Psoas muscle (tissue), 7 donors: ENCODE measurements at regions not wholly inside any gene's neighbourhood (a gene's known extent, or its start where the extent isn't known, plus 50 kb on each side); places are given as distances from the start of the nearest gene placed in this dataset.
"Not testable (repeated sequence)": the region's sequence is repeated elsewhere in the genome, so short reads cannot be mapped to it uniquely, and the experiment has no call there.

Experiments used
- ATAC-seq, 4 donors: fragments of 200-7000 bp; cut with Tn5 transposase; one replicate each; pipeline ENCODE4 v1.9.1; 2020; ENCODE audit warnings: moderate library complexity in 3 of 4, mild to moderate bottlenecking in 2 of 4
- DNase-seq, 2 donors: peaks; one replicate each; pipeline ENCODE4 v3.0.0-alpha.2; 2020
- H3K27ac ChIP-seq: fragments of 200-600 bp; one replicate; pipeline ENCODE4 v1.8.0; 2022
- H3K27me3 ChIP-seq, 3 donors: fragments of 200-600 bp in 1 of 3; one replicate each; pipeline versions ENCODE4 v1.6.1 to v1.8.0; 2013 to 2022; ENCODE audit warnings: low read length in 2 of 3, mild to moderate bottlenecking in 2 of 3, moderate library complexity in 1 of 3; ENCODE audit not compliant: insufficient read depth in 3 of 3
- H3K36me3 ChIP-seq, 2 donors: fragments of 200-600 bp in 1 of 2; one replicate each; pipeline versions ENCODE4 v1.6.1 to v1.8.0; 2013 to 2022; ENCODE audit warnings: low read depth in 1 of 2, mild to moderate bottlenecking in 1 of 2, moderate library complexity in 1 of 2; ENCODE audit not compliant: insufficient read depth in 1 of 2
- H3K4me1 ChIP-seq: fragments of 200-600 bp; one replicate; pipeline ENCODE4 v1.8.0; 2022
- H3K4me3 ChIP-seq: fragments of 200-600 bp; one replicate; pipeline ENCODE4 v1.8.0; 2022; ENCODE audit warnings: mild to moderate bottlenecking
- H3K9me3 ChIP-seq: fragments of 200-600 bp; one replicate; pipeline ENCODE4 v1.8.0; 2022
- WGBS, 3 donors: extraction: QIAGEN DNeasy Blood & Tissue Kit; methylation state at CpG; one replicate each; pipeline versions ENCODE4 v1.1.6 to v1.1.7; 2013; 5-methylcytosine and 5-hydroxymethylcytosine counted together
- intact Hi-C, 2 donors: fragments of 100-400 bp; cut with DNase I; formaldehyde crosslinking; loops; one replicate each; pipeline versions ENCODE4 v1.11.0 to v1.14.2; 2022
- TF ChIP-seq, protein P1 (sequence below): fragments of 200-600 bp; IDR thresholded peaks from one replicate; pipeline ENCODE4 v1.8.0; 2022; ENCODE audit warnings: antibody characterized with exemption
- donor health status: healthy with polysubstance abuse.
- donor health status: DM: no; HTN: no; CAD: no; lungs with moderate emphysema.
- donor health status: Bipolar disorder and iron deficiency.
- donor health status: healthy.
- donor health status: DM: yes; HTN: yes; CAD: no.
- donor health status: DM: no; HTN: no; CAD: no.
- donor health status: DM: yes; HTN: yes; CAD: no.

DNA sequence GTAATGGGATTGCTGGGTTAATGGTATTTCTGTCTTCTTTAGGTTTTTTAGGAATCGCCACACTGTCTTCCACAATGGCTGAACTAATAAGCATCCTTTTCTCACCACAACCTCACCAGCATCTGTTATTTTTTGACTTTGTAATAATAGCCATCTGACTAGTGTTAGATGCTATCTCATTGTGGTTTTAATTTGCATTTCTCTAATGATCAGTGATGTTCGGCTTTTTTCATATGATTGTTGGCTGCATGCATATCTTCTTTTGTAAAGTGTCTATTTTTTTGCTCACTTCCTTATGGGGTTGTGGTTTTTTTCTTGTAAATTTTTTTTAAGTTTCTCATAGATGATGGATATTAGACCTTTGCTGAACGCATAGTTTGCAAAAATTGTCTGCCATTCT is 377.9 kb downstream of the GALC start:
- DNase-seq (no peak), ATAC-seq (no peak)
- TF ChIP-seq, protein P1, sequence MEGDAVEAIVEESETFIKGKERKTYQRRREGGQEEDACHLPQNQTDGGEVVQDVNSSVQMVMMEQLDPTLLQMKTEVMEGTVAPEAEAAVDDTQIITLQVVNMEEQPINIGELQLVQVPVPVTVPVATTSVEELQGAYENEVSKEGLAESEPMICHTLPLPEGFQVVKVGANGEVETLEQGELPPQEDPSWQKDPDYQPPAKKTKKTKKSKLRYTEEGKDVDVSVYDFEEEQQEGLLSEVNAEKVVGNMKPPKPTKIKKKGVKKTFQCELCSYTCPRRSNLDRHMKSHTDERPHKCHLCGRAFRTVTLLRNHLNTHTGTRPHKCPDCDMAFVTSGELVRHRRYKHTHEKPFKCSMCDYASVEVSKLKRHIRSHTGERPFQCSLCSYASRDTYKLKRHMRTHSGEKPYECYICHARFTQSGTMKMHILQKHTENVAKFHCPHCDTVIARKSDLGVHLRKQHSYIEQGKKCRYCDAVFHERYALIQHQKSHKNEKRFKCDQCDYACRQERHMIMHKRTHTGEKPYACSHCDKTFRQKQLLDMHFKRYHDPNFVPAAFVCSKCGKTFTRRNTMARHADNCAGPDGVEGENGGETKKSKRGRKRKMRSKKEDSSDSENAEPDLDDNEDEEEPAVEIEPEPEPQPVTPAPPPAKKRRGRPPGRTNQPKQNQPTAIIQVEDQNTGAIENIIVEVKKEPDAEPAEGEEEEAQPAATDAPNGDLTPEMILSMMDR = no peak
- Histone ChIP-seq H3K36me3 (no peaks in the 10 kb centered on the region), H3K9me3 (no peaks in the 10 kb centered on the region), H3K27me3 (no peaks in the 10 kb centered on the region), H3K4me1 (no peaks in the 10 kb centered on the region), H3K4me3 (no peak overlapping the region), H3K27ac (no peak overlapping the region)
- intact Hi-C loops = no loop called here
- 84 to 87% (median 86%) methylated on average over 3 of the region's 3 CpGs for WGBS, 3 donors

DNA sequence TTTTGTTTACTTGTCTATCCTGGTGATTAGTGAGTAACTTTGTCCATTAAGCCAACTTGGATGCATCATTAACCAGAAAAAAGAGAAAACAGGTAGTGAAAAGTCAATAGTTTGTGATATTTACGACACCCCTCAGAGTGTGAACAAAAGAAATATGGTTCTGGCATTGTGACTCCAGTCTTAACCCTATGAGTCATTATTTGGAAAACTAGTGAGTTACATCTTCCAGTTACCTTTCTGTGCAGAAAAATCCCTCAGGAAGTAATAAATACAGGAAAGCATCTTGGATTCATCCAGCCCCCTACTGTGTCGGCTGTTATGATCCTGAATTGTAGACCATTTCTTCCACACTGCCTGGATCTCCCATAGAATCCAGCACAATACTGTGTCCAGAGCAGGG is 379.1 kb downstream of the GALC start:
- TF ChIP-seq, protein P1 = no peak
- intact Hi-C loops = no loop called here
- DNase-seq (no peak), ATAC-seq (no peak)
- no peak overlapping the region for H3K27ac ChIP-seq
- no peak overlapping the region for H3K4me3 ChIP-seq
- H3K9me3 ChIP-seq = no peaks in the 10 kb centered on the region
- 60 to 73% (median 68%) methylated on average over 2 of the region's 2 CpGs for WGBS, 3 donors
- H3K4me1 ChIP-seq = no peaks in the 10 kb centered on the region
- no peaks in the 10 kb centered on the region for H3K27me3 ChIP-seq
- H3K36me3 ChIP-seq = no peaks in the 10 kb centered on the region

DNA sequence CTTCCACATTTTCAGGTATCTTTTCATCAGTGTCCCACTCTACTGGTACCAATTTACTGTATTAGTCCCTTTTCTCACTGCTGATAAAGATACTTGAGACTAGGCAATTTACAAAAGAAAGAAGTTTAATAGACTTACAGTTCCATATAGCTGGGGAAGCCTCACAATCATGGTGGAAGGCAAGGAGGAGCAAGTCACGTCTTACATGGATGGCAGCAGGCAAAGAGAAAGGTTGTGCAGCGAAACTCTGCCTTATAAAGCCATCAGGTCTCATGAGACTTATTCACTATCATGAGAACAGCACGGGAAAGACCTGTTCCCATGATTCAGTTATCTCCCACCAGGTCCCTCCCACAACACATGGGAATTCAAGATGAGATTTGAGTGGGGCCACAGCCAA is 385.9 kb downstream of the GALC start:
- H3K27me3 ChIP-seq, DNase-seq, H3K36me3 ChIP-seq, H3K27ac ChIP-seq, H3K4me3 ChIP-seq, intact Hi-C loops, ATAC-seq, H3K9me3 ChIP-seq, H3K4me1 ChIP-seq: not testable (repeated sequence)
- 76 to 90% (median 81%) methylated on average over 3 of the region's 3 CpGs for WGBS, 3 donors

DNA sequence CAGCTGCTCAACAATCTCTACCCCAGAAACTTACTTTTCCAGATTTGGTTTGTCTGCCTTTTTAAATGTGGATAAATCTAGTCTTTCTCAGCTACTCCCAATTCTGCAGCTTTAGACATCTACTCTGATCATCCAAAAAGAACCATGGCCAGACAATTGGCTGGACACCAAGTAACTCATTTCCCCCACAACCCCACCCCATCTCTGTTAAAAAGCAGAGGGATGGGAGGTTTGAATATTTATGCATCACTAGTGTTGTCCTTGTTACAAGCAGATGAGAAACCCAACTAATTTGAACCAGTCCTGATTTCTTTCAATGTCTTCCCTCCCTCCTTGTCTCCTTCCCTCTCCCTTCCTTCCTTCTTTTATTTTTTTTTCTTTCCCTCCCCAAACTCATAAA is 391.9 kb downstream of the GALC start:
- Histone ChIP-seq H3K27me3 (no peaks in the 10 kb centered on the region), H3K4me1 (no peaks in the 10 kb centered on the region), H3K27ac (no peak overlapping the region), H3K9me3 (no peaks in the 10 kb centered on the region), H3K4me3 (no peak overlapping the region), H3K36me3 (no peaks in the 10 kb centered on the region)
- intact Hi-C loops = no loop called here
- no peak for ATAC-seq
- no peak for DNase-seq
- TF ChIP-seq, protein P1 = no peak

DNA sequence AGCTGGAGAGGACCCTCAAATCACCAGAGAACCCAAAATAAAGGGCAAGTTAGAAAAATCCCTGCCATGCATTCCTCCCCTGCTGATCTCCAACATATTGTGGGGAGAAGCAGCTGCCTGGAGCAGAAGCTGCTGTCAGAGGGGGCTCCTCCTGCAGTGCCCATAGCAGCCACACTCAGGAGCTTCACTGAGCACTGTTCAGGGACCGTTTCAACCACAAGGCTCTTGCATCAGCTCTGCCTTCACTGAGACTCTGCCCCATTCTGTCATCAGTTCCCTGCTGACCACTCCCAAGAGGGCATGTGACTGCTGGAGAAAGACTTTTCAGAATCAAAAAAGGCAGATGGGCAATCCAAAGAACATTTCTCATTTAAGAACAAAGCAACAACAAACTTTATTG is 392.7 kb downstream of the GALC start:
- Histone ChIP-seq H3K4me1 (no peaks in the 10 kb centered on the region), H3K36me3 (no peaks in the 10 kb centered on the region), H3K27me3 (no peaks in the 10 kb centered on the region), H3K9me3 (no peaks in the 10 kb centered on the region), H3K4me3 (no peak overlapping the region), H3K27ac (no peak overlapping the region)
- intact Hi-C loops = no loop called here
- DNase-seq = no peak
- 30 to 53% (median 33%) methylated on average over 1 of the region's 1 CpG for WGBS, 3 donors
- ATAC-seq = no peak
- TF ChIP-seq, protein P1 = no peak
